ENCODE measurements at regions not wholly inside any gene's neighbourhood (a gene's known extent, or its start where the extent isn't known, plus 50 kb on each side); places are given as distances from the start of the nearest gene placed in this dataset.
"Not testable (repeated sequence)": the region's sequence is repeated elsewhere in the genome, so short reads cannot be mapped to it uniquely, and the experiment has no call there.

GRCh38 chr2:87525497-87525991 is 222.3 kb upstream of the PLGLB2 start:
- not testable (repeated sequence) for TF ChIP-seq EZH2 (optimal IDR thresholded peaks at IDR 0.05; ENCODE audit: low read depth, low read length); CTCF (IDR thresholded peaks at IDR 0.05; ENCODE audit: low read length); EZH2phosphoT487 (IDR thresholded peaks at IDR 0.05; ENCODE audit: low read length)

Measured in MM.1S (cell line).